ENCODE measurements at regions not wholly inside any gene's neighbourhood (a gene's known extent, or its start where the extent isn't known, plus 50 kb on each side); places are given as distances from the start of the nearest gene placed in this dataset.

DNA sequence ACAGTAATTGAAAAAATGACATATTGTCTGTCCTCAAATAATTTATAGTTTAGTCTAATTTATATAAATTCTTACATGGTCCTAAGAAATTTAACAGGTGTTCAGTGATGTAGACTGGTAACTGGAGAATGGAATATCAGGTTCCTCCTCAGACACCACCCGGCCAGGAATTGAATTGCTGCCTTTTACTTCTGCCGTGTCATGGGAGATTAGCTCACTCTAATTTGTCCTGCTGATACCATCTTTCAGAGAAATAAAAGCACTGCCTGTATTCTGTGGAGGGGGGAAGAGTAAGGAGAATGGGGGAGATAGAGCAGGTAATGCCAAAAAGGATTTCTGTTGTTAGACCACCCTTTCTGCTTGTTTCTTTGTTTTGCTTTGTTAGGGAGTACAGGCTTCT, 125.2 kb upstream of the KLHL4 start (continued):
- TF ChIP-seq, protein P1, sequence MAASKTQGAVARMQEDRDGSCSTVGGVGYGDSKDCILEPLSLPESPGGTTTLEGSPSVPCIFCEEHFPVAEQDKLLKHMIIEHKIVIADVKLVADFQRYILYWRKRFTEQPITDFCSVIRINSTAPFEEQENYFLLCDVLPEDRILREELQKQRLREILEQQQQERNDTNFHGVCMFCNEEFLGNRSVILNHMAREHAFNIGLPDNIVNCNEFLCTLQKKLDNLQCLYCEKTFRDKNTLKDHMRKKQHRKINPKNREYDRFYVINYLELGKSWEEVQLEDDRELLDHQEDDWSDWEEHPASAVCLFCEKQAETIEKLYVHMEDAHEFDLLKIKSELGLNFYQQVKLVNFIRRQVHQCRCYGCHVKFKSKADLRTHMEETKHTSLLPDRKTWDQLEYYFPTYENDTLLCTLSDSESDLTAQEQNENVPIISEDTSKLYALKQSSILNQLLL (CRISPR knock-in tag; IDR thresholded peaks at IDR 0.05; ENCODE audit: borderline replicate concordance), result no peak
- peak; percentile 35; the same call in 1 of the 2 replicates for TF ChIP-seq ATF7 (IDR thresholded peaks at IDR 0.05)
- TF ChIP-seq FOXP1 (CRISPR knock-in tag; IDR thresholded peaks at IDR 0.05), result no peak
- TF ChIP-seq, protein P2, sequence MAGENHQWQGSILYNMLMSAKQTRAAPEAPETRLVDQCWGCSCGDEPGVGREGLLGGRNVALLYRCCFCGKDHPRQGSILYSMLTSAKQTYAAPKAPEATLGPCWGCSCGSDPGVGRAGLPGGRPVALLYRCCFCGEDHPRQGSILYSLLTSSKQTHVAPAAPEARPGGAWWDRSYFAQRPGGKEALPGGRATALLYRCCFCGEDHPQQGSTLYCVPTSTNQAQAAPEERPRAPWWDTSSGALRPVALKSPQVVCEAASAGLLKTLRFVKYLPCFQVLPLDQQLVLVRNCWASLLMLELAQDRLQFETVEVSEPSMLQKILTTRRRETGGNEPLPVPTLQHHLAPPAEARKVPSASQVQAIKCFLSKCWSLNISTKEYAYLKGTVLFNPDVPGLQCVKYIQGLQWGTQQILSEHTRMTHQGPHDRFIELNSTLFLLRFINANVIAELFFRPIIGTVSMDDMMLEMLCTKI (IDR thresholded peaks at IDR 0.05; ENCODE audit: partially characterized antibody), result no peak
- no peak for TF ChIP-seq LEF1 (IDR thresholded peaks at IDR 0.05)
- TF ChIP-seq COPS2 (conservative IDR thresholded peaks at IDR 0.05), result no peak
- TF ChIP-seq ATF1 (CRISPR knock-in tag; IDR thresholded peaks at IDR 0.05), result no peak
- TF ChIP-seq ATF1 (tag; IDR thresholded peaks at IDR 0.05), result no peak
- TF ChIP-seq, protein P3, sequence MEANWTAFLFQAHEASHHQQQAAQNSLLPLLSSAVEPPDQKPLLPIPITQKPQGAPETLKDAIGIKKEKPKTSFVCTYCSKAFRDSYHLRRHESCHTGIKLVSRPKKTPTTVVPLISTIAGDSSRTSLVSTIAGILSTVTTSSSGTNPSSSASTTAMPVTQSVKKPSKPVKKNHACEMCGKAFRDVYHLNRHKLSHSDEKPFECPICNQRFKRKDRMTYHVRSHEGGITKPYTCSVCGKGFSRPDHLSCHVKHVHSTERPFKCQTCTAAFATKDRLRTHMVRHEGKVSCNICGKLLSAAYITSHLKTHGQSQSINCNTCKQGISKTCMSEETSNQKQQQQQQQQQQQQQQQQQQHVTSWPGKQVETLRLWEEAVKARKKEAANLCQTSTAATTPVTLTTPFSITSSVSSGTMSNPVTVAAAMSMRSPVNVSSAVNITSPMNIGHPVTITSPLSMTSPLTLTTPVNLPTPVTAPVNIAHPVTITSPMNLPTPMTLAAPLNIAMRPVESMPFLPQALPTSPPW (CRISPR knock-in tag; IDR thresholded peaks at IDR 0.05), result peak; percentile 11; the same call in 1 of the 2 replicates
- TF ChIP-seq, protein P4, sequence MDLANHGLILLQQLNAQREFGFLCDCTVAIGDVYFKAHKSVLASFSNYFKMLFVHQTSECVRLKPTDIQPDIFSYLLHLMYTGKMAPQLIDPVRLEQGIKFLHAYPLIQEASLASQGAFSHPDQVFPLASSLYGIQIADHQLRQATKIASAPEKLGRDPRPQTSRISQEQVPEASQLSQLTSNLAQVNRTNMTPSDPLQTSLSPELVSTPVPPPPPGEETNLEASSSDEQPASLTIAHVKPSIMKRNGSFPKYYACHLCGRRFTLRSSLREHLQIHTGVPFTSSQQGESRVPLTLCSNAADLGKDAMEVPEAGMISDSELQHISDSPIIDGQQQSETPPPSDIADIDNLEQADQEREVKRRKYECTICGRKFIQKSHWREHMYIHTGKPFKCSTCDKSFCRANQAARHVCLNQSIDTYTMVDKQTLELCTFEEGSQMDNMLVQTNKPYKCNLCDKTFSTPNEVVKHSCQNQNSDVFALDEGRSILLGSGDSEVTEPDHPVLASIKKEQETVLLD (IDR thresholded peaks at IDR 0.05), result no peak
- peak in 1 of 2 experiments; percentile 30; a peak in 1 of 4 replicates for TF ChIP-seq RCOR1 (IDR thresholded peaks at IDR 0.05; ENCODE audit: borderline replicate concordance in 1 of 2, low read depth in 2 of 2, low read length in 2 of 2)
- peak; percentile 81 for TF ChIP-seq NFE2 (IDR thresholded peaks at IDR 0.05; ENCODE audit: low read depth)
- 0 out of 2 replicates have a peak, but pooled peaks have one; percentile 26 for TF ChIP-seq SMARCA4 (IDR thresholded peaks at IDR 0.05)
- no peak for TF ChIP-seq TBL1XR1 (IDR thresholded peaks at IDR 0.05; ENCODE audit: low read length in 2 of 2)
- no peak for TF ChIP-seq RNF2 (IDR thresholded peaks at IDR 0.05)
- no peak for TF ChIP-seq ZNF778 (CRISPR knock-in tag; IDR thresholded peaks at IDR 0.05)
- TF ChIP-seq MAFK (IDR thresholded peaks at IDR 0.05; ENCODE audit: low read length), result 0 out of 2 replicates have a peak, but pooled peaks have one; percentile 23
- TF ChIP-seq, protein P5, sequence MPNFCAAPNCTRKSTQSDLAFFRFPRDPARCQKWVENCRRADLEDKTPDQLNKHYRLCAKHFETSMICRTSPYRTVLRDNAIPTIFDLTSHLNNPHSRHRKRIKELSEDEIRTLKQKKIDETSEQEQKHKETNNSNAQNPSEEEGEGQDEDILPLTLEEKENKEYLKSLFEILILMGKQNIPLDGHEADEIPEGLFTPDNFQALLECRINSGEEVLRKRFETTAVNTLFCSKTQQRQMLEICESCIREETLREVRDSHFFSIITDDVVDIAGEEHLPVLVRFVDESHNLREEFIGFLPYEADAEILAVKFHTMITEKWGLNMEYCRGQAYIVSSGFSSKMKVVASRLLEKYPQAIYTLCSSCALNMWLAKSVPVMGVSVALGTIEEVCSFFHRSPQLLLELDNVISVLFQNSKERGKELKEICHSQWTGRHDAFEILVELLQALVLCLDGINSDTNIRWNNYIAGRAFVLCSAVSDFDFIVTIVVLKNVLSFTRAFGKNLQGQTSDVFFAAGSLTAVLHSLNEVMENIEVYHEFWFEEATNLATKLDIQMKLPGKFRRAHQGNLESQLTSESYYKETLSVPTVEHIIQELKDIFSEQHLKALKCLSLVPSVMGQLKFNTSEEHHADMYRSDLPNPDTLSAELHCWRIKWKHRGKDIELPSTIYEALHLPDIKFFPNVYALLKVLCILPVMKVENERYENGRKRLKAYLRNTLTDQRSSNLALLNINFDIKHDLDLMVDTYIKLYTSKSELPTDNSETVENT (CRISPR knock-in tag; IDR thresholded peaks at IDR 0.05), result no peak
